Activated CD4-positive, alpha-beta T cell treated with anti-CD3 and anti-CD28 coated beads, Interleukin-2, amount 50 U/mL, for 48 hours (primary cell): ENCODE measurements at regions not wholly inside any gene's neighbourhood (a gene's known extent, or its start where the extent isn't known, plus 50 kb on each side); places are given as distances from the start of the nearest gene placed in this dataset.

Source experiments
- DNase-seq, 2 experiments: peaks; one replicate each; pipeline ENCODE4 v3.0.0-alpha.2; 2020

- no peak for DNase-seq
These were observed 674.3 kb upstream of the POU3F3 start for GRCh38 chr2:104179644-104180043.

GRCh38 chr2:104200533-104201168 is 653.3 kb upstream of the POU3F3 start:
- no peak for DNase-seq

GRCh38 chr2:104213758-104214157 is 640.2 kb upstream of the POU3F3 start:
- no peak for DNase-seq

GRCh38 chr2:104215269-104216161 is 638.4 kb upstream of the POU3F3 start:
- no peak for DNase-seq

GRCh38 chr2:104233591-104233990 is 620.3 kb upstream of the POU3F3 start:
- no peak for DNase-seq

- DNase-seq, result no peak
These were observed 617.4 kb upstream of the POU3F3 start for GRCh38 chr2:104236491-104236890.

GRCh38 chr2:104240984-104241383 is 612.9 kb upstream of the POU3F3 start:
- no peak for DNase-seq

- no peak for DNase-seq
These were observed 604.3 kb upstream of the POU3F3 start for GRCh38 chr2:104249629-104250028.

GRCh38 chr2:104250635-104251034 is 603.3 kb upstream of the POU3F3 start:
- no peak for DNase-seq

GRCh38 chr2:104254017-104254416 is 599.9 kb upstream of the POU3F3 start:
- no peak for DNase-seq

- no peak for DNase-seq
These were observed 591.2 kb upstream of the POU3F3 start for GRCh38 chr2:104262714-104263113.

GRCh38 chr2:104279646-104280045 is 574.3 kb upstream of the POU3F3 start:
- DNase-seq, result no peak

GRCh38 chr2:104280216-104280615 is 573.7 kb upstream of the POU3F3 start:
- DNase-seq, result no peak

GRCh38 chr2:104286841-104287240 is 567.1 kb upstream of the POU3F3 start:
- no peak for DNase-seq

GRCh38 chr2:104289651-104290565 is 564.0 kb upstream of the POU3F3 start:
- DNase-seq, result no peak

GRCh38 chr2:104290566-104290891 is 563.4 kb upstream of the POU3F3 start:
- no peak for DNase-seq

- DNase-seq, result no peak
These were observed 541.2 kb upstream of the POU3F3 start for GRCh38 chr2:104312684-104313083.

- no peak for DNase-seq
These were observed 535.8 kb upstream of the POU3F3 start for GRCh38 chr2:104318001-104318665.

- DNase-seq, result no peak
These were observed 532.7 kb upstream of the POU3F3 start for GRCh38 chr2:104321116-104321795.

GRCh38 chr2:104321796-104322349 is 532.0 kb upstream of the POU3F3 start:
- DNase-seq, result no peak

- no peak for DNase-seq
These were observed 521.2 kb upstream of the POU3F3 start for GRCh38 chr2:104332731-104333130.

- DNase-seq, result no peak
These were observed 516.0 kb upstream of the POU3F3 start for GRCh38 chr2:104337869-104338268.
